GM03348 (cell line): ENCODE measurements at regions not wholly inside any gene's neighbourhood (a gene's known extent, or its start where the extent isn't known, plus 50 kb on each side); places are given as distances from the start of the nearest gene placed in this dataset.
"Not testable (repeated sequence)": the region's sequence is repeated elsewhere in the genome, so short reads cannot be mapped to it uniquely, and the experiment has no call there.

Source experiments
- DNase-seq: peaks from one replicate; pipeline ENCODE4 v3.0.0; 2012; ENCODE audit warnings: low spot score

GRCh38 chr12:84043355-84043754 is 869.2 kb downstream of the SLC6A15 start:
- DNase-seq, result no peak

- no peak for DNase-seq
These were observed 874.4 kb downstream of the SLC6A15 start for GRCh38 chr12:84038242-84038641.

- no peak for DNase-seq
These were observed 875.7 kb downstream of the SLC6A15 start for GRCh38 chr12:84036912-84037311.

- DNase-seq, result no peak
These were observed 876.8 kb downstream of the SLC6A15 start for GRCh38 chr12:84035766-84036165.

- DNase-seq, result no peak
These were observed 877.7 kb downstream of the SLC6A15 start for GRCh38 chr12:84034871-84035270.

- DNase-seq, result no peak
These were observed 879.4 kb downstream of the SLC6A15 start for GRCh38 chr12:84033162-84033561.

- DNase-seq, result not testable (repeated sequence)
These were observed 893.9 kb downstream of the SLC6A15 start for GRCh38 chr12:84018556-84019179.

DNA sequence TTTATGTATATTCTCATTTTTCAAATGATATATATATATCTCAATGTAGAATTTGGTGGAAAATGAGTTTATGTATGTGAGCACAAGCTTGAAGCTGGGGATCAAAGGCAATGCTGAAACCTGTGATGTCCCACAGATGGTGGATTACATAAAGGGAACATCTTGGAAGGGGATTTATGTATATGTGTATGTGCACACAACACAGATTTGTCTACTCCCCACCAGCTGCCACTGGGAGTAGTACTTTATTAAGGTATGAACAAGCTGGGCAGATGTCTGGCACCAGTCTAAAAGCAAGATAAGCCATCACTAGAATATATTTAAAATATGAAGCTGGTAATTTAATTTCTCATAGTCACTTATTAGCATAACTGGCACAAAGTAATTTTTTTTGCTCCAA is 895.6 kb downstream of the SLC6A15 start:
- no peak for DNase-seq

DNA sequence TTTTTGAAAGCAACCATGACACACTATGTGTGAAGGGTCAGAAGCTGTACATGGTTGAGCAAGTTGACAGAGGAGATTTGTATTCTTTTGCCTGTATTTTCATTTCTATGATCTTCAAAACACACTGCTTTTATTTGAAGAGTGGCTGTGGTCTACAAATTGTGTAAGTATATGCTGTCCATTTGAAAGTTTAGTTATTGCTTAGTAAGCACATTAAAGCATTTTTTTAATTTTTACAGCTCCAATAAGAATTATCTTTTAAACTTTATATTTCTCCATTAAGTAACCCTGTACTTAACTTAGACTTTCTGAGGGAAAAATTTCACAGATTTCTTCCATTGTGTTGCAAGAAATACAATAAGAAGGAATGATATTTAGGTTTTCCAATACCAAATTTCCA is 915.2 kb downstream of the SLC6A15 start:
- DNase-seq, result no peak

GRCh38 chr12:83996671-83997070 is 915.9 kb downstream of the SLC6A15 start:
- no peak for DNase-seq

DNA sequence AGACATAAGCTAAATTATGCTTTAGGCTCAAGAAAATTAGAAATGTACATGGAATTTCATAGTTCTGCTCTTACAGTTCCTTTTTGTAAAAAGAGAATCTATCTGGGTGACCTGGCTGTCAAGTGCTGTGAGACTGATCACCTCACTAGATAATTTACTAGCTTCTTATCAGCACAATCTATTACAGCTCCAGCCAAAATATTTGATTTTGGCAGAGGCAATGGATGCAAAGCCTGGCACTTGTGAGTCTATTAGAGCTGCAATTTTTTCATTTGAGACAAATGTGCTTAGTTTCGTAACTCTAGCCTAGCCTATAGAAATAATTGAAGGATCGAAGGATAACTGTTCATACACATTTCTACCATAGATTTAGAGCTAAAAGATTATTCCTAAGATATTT is 927.5 kb downstream of the SLC6A15 start:
- DNase-seq, result no peak

DNA sequence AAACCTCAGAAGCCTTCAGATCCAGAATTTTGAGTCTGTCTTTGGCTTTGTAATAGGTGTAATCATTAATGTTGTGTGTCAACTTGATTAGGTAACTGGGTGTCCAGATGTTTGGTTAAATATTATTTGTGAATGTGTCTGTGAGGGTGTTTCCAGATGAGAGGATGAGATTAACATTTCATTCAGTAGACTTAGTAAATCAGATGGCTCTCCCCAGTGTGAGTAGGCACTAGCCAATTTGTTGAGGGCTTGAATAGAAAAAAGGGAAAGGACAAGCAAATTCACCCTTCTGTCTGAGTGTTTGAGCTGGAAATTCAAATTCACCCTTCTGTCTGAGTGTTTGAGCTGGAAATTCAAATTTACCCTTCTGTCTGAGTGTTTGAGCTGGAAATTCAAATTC is 932.2 kb downstream of the SLC6A15 start:
- DNase-seq, result no peak

DNA sequence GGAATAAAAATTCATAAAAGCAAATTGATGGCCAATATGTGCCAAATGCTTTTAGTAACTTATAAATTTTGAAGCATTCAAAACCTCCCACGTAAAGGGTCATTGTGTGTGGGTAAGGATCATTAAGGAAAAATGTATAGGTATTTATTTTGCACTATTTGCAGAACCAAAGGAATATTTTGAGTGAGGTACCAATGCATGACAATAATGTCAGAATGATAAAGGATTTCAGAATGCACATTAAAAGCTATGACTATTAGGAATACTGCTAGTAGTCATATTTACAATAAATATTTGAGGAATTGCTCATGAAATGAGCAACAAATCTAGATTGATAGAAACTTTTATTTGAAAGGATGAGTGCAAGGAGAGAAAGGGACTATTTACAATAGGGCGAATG is 932.8 kb downstream of the SLC6A15 start:
- no peak for DNase-seq

DNA sequence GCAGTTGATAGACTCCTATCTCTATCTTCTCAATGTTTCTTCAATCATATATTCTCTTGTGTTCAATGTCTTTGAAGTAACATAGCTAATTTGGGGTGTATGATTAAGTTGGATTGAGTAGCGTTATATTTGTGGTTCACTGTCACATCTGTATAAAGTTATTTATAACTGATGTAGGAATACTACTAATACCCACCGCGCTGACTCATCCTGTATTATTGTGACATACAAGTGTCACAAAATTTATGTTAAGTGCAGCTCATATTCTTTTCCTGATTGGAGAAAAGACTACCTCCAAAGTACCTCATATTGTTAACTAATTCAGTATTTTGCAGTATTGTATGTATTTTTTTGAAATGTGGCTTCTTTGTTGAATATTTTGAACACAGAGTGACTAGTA is 940.8 kb downstream of the SLC6A15 start:
- DNase-seq, result no peak

DNA sequence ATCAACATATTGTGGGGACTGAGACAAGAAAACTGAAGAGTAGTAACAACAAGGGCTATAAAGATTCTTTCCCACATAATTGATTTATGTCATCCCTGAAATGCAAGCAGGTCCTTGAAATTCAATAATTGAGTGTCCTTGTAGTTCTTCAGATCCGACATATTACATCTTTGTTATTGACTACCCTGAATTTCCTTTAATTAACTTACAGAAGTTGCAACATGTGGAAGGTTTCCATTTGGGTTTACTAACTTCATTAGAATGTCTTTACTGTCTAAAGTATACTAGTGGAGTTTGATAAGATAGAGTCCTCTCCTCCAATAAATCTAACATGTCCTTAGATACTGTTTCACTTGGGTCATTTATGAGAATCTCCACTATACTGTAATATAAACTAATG is 951.8 kb downstream of the SLC6A15 start:
- DNase-seq, result no peak

DNA sequence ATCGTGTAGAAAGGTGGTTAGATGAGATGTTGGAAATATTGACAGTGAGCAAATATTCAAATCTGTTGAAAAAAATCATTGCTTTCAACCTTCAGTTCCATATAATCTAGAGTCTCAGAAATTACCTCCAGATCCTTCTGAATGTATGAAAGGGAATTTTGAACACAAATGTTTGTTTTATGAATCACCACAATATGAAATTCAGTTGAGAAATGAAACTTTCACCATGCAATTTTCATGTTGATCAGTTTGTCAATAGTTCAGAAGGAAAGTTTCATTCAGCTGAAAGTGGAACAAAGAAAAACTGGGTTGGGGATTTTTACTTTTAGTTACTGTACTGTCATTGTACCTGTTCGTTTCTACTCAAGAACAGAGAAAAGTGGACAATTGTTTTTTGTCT is 953.6 kb downstream of the SLC6A15 start:
- DNase-seq, result no peak

GRCh38 chr12:83954956-83955601 is 957.5 kb downstream of the SLC6A15 start:
- DNase-seq, result no peak

- no peak for DNase-seq
These were observed 958.4 kb downstream of the SLC6A15 start for GRCh38 chr12:83954071-83954789.

- DNase-seq, result peak; percentile 24
These were observed 966.7 kb downstream of the SLC6A15 start for GRCh38 chr12:83945871-83946270.

- DNase-seq, result no peak
These were observed 972.9 kb downstream of the SLC6A15 start for GRCh38 chr12:83939718-83940117.

DNA sequence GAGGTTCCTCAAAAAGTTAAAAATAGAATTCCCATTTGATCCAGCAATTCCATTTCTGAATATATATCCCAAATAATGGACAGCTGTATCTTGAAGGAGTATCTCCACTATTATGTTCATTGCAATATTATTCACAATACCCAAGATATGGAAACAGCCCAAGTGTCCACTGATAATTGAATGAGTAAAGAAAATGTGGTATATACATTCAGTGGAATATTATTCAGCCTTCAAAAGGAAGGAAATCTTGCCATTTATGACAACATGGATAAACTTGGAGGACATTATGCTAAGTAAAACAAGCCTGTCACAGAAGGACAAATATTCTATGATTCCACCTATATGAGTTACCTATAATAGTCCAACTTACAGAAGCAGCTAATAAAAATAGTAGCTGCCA is 979.0 kb downstream of the SLC6A15 start:
- no peak for DNase-seq

DNA sequence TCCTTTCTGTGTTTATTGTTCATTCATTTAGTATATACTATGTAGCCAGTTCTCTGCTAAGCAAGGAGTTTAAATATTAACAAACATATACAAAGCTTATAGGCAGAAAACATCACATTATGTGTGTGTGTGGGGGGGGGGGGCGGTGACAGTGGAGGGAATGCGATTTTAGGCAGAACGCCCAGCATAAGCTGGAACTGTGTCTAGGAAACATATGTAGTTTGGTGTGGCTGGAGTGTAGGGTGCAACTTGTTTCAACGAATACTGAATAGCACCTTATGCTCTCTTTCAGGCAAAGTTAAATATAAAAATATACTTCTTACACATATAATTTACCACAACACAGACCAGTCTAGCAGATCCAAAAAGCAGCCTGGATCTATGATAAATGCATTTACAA is 980.6 kb downstream of the SLC6A15 start:
- DNase-seq, result no peak

DNA sequence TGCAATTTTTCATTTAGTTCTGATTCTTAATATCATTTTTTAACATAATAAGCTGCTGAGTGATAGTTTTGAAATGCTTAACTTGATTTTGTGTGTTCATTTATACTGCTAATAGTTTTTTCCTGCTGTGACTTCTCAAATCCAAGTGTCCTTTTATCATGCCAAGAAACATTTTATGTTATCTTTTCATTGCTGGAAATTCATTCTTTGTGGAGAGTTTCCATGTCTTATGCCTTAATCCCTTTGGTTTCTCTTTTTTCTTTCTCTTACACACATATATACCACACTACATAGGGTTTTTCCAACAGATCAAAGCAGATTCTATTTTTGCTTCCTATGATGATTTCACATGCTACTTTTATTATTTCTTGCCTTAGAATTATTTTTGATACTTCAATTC is 981.1 kb downstream of the SLC6A15 start:
- no peak for DNase-seq

GRCh38 chr12:83929792-83930191 is 982.8 kb downstream of the SLC6A15 start:
- DNase-seq, result not testable (repeated sequence)
